SK-N-SH (cell line): ENCODE measurements at regions not wholly inside any gene's neighbourhood (a gene's known extent, or its start where the extent isn't known, plus 50 kb on each side); places are given as distances from the start of the nearest gene placed in this dataset.

Experiments used
- CTCF ChIA-PET: fragments of 300-600, 350-600 bp; formaldehyde crosslinking; extraction: SDS; loops from one replicate; lab custom pipeline; 2021; lab: Yijun Ruan, JAX
- POLR2A ChIA-PET: fragments of 350-600 bp; sonication (Branson Sonifier 250); formaldehyde crosslinking; extraction: SDS; loops from one replicate; lab custom pipeline; 2020; ENCODE audit warnings: antibody characterized with exemption, inconsistent platforms; lab: Yijun Ruan, JAX
- DNase-seq: peaks from one replicate; pipeline ENCODE4 v3.0.0; 2012
- H2AFZ ChIP-seq: fragments of 200-600 bp; sonication (generic); 2 replicates; pipeline ENCODE4 v1.8.1; 2016; ENCODE audit warnings: antibody characterized with exemption, mild to moderate bottlenecking, low read depth
- H3F3A ChIP-seq: fragments of 200-600 bp; sonication (generic); replicated peaks from 2 replicates; pipeline ENCODE3; 2016; ENCODE audit warnings: antibody characterized with exemption, mild to moderate bottlenecking; ENCODE audit not compliant: insufficient read depth
- H3K27ac ChIP-seq, 2 experiments: fragments of 200-500 bp in 1 of 2; fragments of 200-600 bp in 1 of 2; sonication (Bioruptor generic) in 1 of 2; sonication (generic), shearing (Covaris generic) in 1 of 2; 2 replicates each; pipeline versions ENCODE4 v1.5.1 to v1.6.1; 2014 to 2016; ENCODE audit warnings: low read depth in 2 of 2, inconsistent platforms in 1 of 2, low read length in 1 of 2, mild to moderate bottlenecking in 1 of 2, mixed read lengths in 1 of 2
- H3K27me3 ChIP-seq: fragments of 200-600 bp; sonication (generic), shearing (Covaris generic); 2 replicates; pipeline ENCODE4 v1.6.1; 2016; ENCODE audit warnings: mixed run types; ENCODE audit not compliant: insufficient read depth
- H3K36me3 ChIP-seq, 2 experiments: fragments of 200-500 bp in 1 of 2; fragments of 200-600 bp in 1 of 2; sonication (Bioruptor generic) in 1 of 2; sonication (generic) in 1 of 2; replicated peaks in 1 of 2; 2 replicates each; pipeline versions ENCODE3 to v1.5.1; 2014 to 2016; ENCODE audit warnings: low read length in 1 of 2, mild to moderate bottlenecking in 1 of 2; ENCODE audit not compliant: insufficient read depth in 2 of 2, control insufficient read depth in 1 of 2
- H3K4me1 ChIP-seq, 2 experiments: fragments of 200-500 bp in 1 of 2; fragments of 200-600 bp in 1 of 2; sonication (Bioruptor generic) in 1 of 2; sonication (generic), shearing (Covaris generic) in 1 of 2; 2 replicates each; pipeline versions ENCODE4 v1.5.1 to v1.6.1; 2014 to 2016; ENCODE audit warnings: low read depth in 1 of 2, low read length in 1 of 2, mixed run types in 1 of 2; ENCODE audit not compliant: insufficient read depth in 2 of 2, control insufficient read depth in 1 of 2
- H3K4me2 ChIP-seq: fragments of 200-600 bp; sonication (generic), shearing (Covaris generic); 2 replicates; pipeline ENCODE4 v1.6.1; 2017; ENCODE audit warnings: mixed run types
- H3K4me3 ChIP-seq, 2 experiments: fragments of 200-500 bp in 1 of 2; fragments of 200-600 bp in 1 of 2; sonication (Bioruptor generic) in 1 of 2; sonication (generic), shearing (Covaris generic) in 1 of 2; 2 replicates each; pipeline versions ENCODE4 v1.5.1 to v1.8.1; 2014 to 2016; ENCODE audit warnings: low read depth in 2 of 2, inconsistent platforms in 1 of 2, low read length in 1 of 2, mild to moderate bottlenecking in 1 of 2, mixed read lengths in 1 of 2, moderate library complexity in 1 of 2
- H3K79me2 ChIP-seq: fragments of 200-600 bp; sonication (generic); 2 replicates; pipeline ENCODE4 v1.8.1; 2017; ENCODE audit warnings: mild to moderate bottlenecking; ENCODE audit not compliant: insufficient read depth
- H3K9ac ChIP-seq: fragments of 200-600 bp; sonication (generic); 2 replicates; pipeline ENCODE4 v1.6.1; 2017; ENCODE audit warnings: mixed run types
- H3K9me2 ChIP-seq: fragments of 200-600 bp; sonication (generic); 2 replicates; pipeline ENCODE4 v1.6.1; 2017; ENCODE audit warnings: mixed run types
- H3K9me3 ChIP-seq: fragments of 200-600 bp; sonication (generic); 2 replicates; pipeline ENCODE4 v1.6.1; 2017; ENCODE audit warnings: mixed run types, mild to moderate bottlenecking, moderate library complexity
- H4K20me1 ChIP-seq: fragments of 200-600 bp; sonication (generic); 2 replicates; pipeline ENCODE4 v1.6.1; 2017; ENCODE audit warnings: mild to moderate bottlenecking, mixed run types; ENCODE audit not compliant: insufficient read depth
- ELF1 ChIP-seq: IDR thresholded peaks from 2 replicates; pipeline ENCODE4 v1.4.0; 2012
- EP300 ChIP-seq, 2 experiments: IDR thresholded peaks; 2 replicates each; pipeline versions ENCODE4 v1.4.0 to v1.6.1; 2012; ENCODE audit warnings: borderline replicate concordance in 1 of 2, low read depth in 1 of 2, low read length in 1 of 2
- FOXJ3 ChIP-seq: sonication (generic); formaldehyde crosslinking; IDR thresholded peaks from 2 replicates; pipeline ENCODE4 v1.5.1; 2020; ENCODE audit warnings: mild to moderate bottlenecking, missing genetic modification reagents
- NFIC ChIP-seq: IDR thresholded peaks from 2 replicates; pipeline ENCODE4 v1.4.0; 2012; ENCODE audit warnings: borderline replicate concordance
- RAD21 ChIP-seq: IDR thresholded peaks from 2 replicates; pipeline ENCODE4 v1.6.1; 2012; ENCODE audit warnings: mild to moderate bottlenecking, low read length
- RCOR1 ChIP-seq: fragments of 150-350 bp; IDR thresholded peaks from 2 replicates; pipeline ENCODE4 v1.6.1; 2017; ENCODE audit warnings: antibody characterized with exemption, low read length
- RXRA ChIP-seq: IDR thresholded peaks from 2 replicates; pipeline ENCODE4 v1.4.0; 2012; ENCODE audit warnings: low read depth, mild to moderate bottlenecking, borderline replicate concordance
- SMC3 ChIP-seq: IDR thresholded peaks from 2 replicates; pipeline ENCODE4 v1.6.1; 2012; ENCODE audit warnings: low read depth, low read length, improper control_type of control experiment
- TAF1 ChIP-seq: IDR thresholded peaks from 2 replicates; pipeline ENCODE4 v1.6.1; 2012; ENCODE audit warnings: low read depth, mild to moderate bottlenecking, low read length, moderate library complexity, borderline replicate concordance
- YY1 ChIP-seq: IDR thresholded peaks from 2 replicates; pipeline ENCODE4 v1.4.0; 2012; ENCODE audit warnings: low read depth, mild to moderate bottlenecking
- WGBS: methylation state at CpG from one replicate; pipeline ENCODE4 v1.1.6; 2017; ENCODE audit warnings: low lambda C conversion rate; 5-methylcytosine and 5-hydroxymethylcytosine counted together
- TF ChIP-seq, protein P1 (sequence below): IDR thresholded peaks from 2 replicates; pipeline ENCODE4; 2012
- TF ChIP-seq, protein P2 (sequence below): IDR thresholded peaks from 2 replicates; pipeline ENCODE4 v1.4.0; 2012; ENCODE audit warnings: low read depth, borderline replicate concordance
- TF ChIP-seq, protein P3 (sequence below): IDR thresholded peaks from 2 replicates; pipeline ENCODE4 v1.4.0; 2012; ENCODE audit warnings: low read depth, borderline replicate concordance

DNA sequence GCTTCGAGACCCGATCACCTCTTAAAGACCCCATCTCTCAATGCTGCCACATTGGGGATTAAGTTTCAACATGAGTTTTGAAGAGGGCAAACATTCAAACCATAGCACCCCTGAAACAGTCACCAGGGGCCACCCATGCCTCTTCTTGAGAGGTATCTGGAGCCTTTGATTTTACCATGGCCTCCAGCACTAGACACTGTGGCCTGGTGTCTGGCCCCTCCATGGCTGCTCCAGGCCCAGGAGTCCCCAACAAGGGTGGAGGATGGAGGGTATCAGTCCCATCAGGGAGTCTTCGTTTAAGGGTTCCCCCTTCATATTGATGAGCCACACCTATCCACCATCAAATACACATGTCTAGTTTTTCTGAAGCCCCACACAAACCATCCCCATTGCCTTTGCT lies 66.5 kb upstream of the CDH5 start (continued):
- TF ChIP-seq, protein P1, sequence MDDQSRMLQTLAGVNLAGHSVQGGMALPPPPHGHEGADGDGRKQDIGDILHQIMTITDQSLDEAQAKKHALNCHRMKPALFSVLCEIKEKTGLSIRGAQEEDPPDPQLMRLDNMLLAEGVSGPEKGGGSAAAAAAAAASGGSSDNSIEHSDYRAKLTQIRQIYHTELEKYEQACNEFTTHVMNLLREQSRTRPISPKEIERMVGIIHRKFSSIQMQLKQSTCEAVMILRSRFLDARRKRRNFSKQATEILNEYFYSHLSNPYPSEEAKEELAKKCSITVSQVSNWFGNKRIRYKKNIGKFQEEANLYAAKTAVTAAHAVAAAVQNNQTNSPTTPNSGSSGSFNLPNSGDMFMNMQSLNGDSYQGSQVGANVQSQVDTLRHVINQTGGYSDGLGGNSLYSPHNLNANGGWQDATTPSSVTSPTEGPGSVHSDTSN: no peak
- TF ChIP-seq, protein P2, sequence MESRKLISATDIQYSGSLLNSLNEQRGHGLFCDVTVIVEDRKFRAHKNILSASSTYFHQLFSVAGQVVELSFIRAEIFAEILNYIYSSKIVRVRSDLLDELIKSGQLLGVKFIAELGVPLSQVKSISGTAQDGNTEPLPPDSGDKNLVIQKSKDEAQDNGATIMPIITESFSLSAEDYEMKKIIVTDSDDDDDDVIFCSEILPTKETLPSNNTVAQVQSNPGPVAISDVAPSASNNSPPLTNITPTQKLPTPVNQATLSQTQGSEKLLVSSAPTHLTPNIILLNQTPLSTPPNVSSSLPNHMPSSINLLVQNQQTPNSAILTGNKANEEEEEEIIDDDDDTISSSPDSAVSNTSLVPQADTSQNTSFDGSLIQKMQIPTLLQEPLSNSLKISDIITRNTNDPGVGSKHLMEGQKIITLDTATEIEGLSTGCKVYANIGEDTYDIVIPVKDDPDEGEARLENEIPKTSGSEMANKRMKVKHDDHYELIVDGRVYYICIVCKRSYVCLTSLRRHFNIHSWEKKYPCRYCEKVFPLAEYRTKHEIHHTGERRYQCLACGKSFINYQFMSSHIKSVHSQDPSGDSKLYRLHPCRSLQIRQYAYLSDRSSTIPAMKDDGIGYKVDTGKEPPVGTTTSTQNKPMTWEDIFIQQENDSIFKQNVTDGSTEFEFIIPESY: no peak
- no peak for TF ChIP-seq ELF1
- TF ChIP-seq, protein P3, sequence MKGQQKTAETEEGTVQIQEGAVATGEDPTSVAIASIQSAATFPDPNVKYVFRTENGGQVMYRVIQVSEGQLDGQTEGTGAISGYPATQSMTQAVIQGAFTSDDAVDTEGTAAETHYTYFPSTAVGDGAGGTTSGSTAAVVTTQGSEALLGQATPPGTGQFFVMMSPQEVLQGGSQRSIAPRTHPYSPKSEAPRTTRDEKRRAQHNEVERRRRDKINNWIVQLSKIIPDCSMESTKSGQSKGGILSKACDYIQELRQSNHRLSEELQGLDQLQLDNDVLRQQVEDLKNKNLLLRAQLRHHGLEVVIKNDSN: no peak
- no peak for TF ChIP-seq SMC3
- TF ChIP-seq, all 33 proteins: peak for 0

DNA sequence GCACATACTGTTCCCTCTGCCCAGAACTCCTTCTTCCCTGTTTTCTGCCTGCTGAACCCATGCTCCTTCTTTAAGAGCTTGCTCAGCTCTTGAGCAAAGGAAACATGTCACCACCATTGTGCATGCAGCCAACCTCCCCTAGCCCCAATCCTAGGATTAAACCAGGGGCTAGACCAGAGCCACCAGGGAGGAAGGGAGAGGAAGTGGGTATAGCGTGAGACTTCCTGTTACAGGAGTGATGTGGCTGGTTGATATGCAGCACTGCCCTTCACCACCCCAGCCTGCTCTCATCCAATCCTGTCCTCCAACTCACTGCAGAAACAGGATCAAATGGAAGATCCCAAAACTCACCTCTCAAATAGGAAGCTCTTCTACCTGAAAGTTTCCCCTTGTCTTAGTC lies 67.1 kb upstream of the CDH5 start:
- no peaks in the 10 kb centered on the region for H3K4me1 ChIP-seq
- no peaks in the 10 kb centered on the region for H3K36me3 ChIP-seq
- no peak overlapping the region for H2AFZ ChIP-seq
- H3F3A ChIP-seq: no peaks in the 10 kb centered on the region
- no peak overlapping the region for H3K4me3 ChIP-seq
- 50% methylated on average over 1 of the region's 1 CpG for WGBS
- no peaks in the 10 kb centered on the region for H4K20me1 ChIP-seq
- CTCF ChIA-PET: interaction anchor here (1.1 to 2.4 kb wide), 2 partner anchors 15 to 29 kb away, joined by 5 to 7 read pairs; no protein-coding TSS in a partner anchor
- DNase-seq: no peak
- H3K79me2 ChIP-seq: no peaks in the 10 kb centered on the region
- H3K27ac ChIP-seq: no peak overlapping the region
- H3K9me2 ChIP-seq: no peaks in the 10 kb centered on the region
- H3K9ac ChIP-seq: no peak overlapping the region
- no peak overlapping the region for H3K4me2 ChIP-seq
- no peaks in the 10 kb centered on the region for H3K9me3 ChIP-seq
- TF ChIP-seq RAD21: no peak
- TF ChIP-seq TAF1: no peak
- no peak for TF ChIP-seq FOXJ3 (CRISPR knock-in tag)
- TF ChIP-seq NFIC: no peak
- TF ChIP-seq ELF1: no peak
- TF ChIP-seq SMC3: no peak
- TF ChIP-seq RCOR1: no peak
- no peak for TF ChIP-seq RXRA
- no peak for TF ChIP-seq YY1
- TF ChIP-seq EP300 (IDR thresholded peaks at IDR 0.05; ENCODE audit: borderline replicate concordance in 1 of 2, low read depth in 1 of 2, low read length in 1 of 2): no peak
- POLR2A ChIA-PET: no interaction called here
- peaks cover 18% of the 10 kb centered on the region; the same call in 1 of the 2 replicates for H3K27me3 ChIP-seq
